ENCODE measurements at regions not wholly inside any gene's neighbourhood (a gene's known extent, or its start where the extent isn't known, plus 50 kb on each side); places are given as distances from the start of the nearest gene placed in this dataset.
"Not testable (repeated sequence)": the region's sequence is repeated elsewhere in the genome, so short reads cannot be mapped to it uniquely, and the experiment has no call there.

DNA sequence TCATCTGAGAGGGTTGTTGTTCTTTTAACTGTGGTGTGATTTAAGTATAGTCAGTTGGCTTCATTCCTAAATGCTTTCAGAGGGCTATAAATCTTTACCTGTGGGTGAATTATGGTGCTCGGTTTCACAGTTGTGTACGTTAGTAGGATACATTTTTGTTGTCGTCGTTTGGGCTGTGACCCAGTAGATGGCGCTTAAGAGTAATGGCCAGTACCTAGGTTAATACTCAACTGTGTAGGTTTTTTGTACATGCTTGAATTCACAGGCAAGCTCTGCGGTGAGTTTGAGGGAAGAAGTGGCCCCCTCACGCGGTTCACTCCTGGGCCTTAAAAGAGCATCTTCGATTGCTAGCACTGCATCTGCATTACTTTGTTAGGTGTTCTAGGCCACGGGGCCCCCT, 571.7 kb upstream of the TGIF2LX start:
- H3K27me3 Mint-ChIP-seq; POLR2A ChIA-PET; H3K27ac Mint-ChIP-seq; H3K4me1 Mint-ChIP-seq; CTCF ChIA-PET; H3K4me3 ChIP-seq (ENCODE audit: control insufficient read depth in 1 of 2, extremely low read depth in 1 of 2, low read length in 1 of 2); ATAC-seq (replicated peaks in 1 of 4); H3K4me1 ChIP-seq (ENCODE audit: control insufficient read depth in 1 of 2, extremely low read depth in 1 of 2, insufficient read depth in 2 of 2, low read length in 2 of 2); H3K36me3 Mint-ChIP-seq; H3K9me3 ChIP-seq; H3K27ac ChIP-seq (ENCODE audit: low read length); DNase-seq; H3K9me3 Mint-ChIP-seq; H3K36me3 ChIP-seq (ENCODE audit: control insufficient read depth in 2 of 2, extremely low read depth in 1 of 2, insufficient read depth in 1 of 2, low read length in 1 of 2); H3K27me3 ChIP-seq (replicated peaks in 1 of 2; ENCODE audit: control insufficient read depth in 2 of 2, extremely low read depth in 1 of 2, insufficient read depth in 2 of 2, low read length in 1 of 2); H3K4me3 Mint-ChIP-seq: not testable (repeated sequence)
- WGBS (ENCODE audit: insufficient coverage): no CpG with 5 or more reads among the region's 10 CpGs

GRCh38 chrX:89369904-89370303, 551.8 kb upstream of the TGIF2LX start:
- H3K4me3 ChIP-seq (ENCODE audit: control insufficient read depth in 1 of 2, extremely low read depth in 1 of 2, low read length in 1 of 2); POLR2A ChIA-PET; H3K27me3 Mint-ChIP-seq; H3K27ac Mint-ChIP-seq; H3K4me1 Mint-ChIP-seq; H3K9me3 Mint-ChIP-seq; H3K4me3 Mint-ChIP-seq; H3K4me1 ChIP-seq (ENCODE audit: control insufficient read depth in 1 of 2, extremely low read depth in 1 of 2, insufficient read depth in 2 of 2, low read length in 2 of 2); H3K36me3 ChIP-seq (ENCODE audit: control insufficient read depth in 2 of 2, extremely low read depth in 1 of 2, insufficient read depth in 1 of 2, low read length in 1 of 2); H3K27me3 ChIP-seq (replicated peaks in 1 of 2; ENCODE audit: control insufficient read depth in 2 of 2, extremely low read depth in 1 of 2, insufficient read depth in 2 of 2, low read length in 1 of 2); H3K27ac ChIP-seq (ENCODE audit: low read length); ATAC-seq (replicated peaks in 1 of 4); H3K36me3 Mint-ChIP-seq; DNase-seq; H3K9me3 ChIP-seq; CTCF ChIA-PET: not testable (repeated sequence)
- WGBS (ENCODE audit: insufficient coverage): no CpG with 5 or more reads among the region's 2 CpGs

DNA sequence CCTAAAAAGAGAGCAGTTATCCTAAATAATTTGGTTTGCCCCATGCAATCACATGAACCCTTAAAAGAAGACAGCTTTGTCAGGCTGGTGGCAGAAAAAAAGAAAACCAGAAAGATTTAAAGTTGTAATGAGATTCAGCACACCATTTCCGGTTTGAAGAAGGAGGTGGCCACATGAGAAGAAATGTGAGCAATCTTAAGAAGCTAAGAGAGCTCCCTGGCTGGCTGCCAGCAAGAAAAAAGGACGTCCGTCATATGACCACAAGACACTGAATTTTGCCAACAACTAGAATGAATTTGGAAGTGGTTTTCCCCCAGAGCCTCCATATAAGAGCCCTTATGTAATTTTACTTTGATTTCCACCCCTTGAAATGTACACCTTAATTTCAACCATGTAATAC, 528.7 kb upstream of the TGIF2LX start:
- H3K27me3 Mint-ChIP-seq, CTCF ChIA-PET, POLR2A ChIA-PET: not testable (repeated sequence)

GRCh38 chrX:89402818-89403217, 518.9 kb upstream of the TGIF2LX start:
- H3K4me1 ChIP-seq (ENCODE audit: control insufficient read depth in 1 of 2, extremely low read depth in 1 of 2, insufficient read depth in 2 of 2, low read length in 2 of 2); H3K4me3 Mint-ChIP-seq; H3K4me1 Mint-ChIP-seq; H3K27me3 ChIP-seq (replicated peaks in 1 of 2; ENCODE audit: control insufficient read depth in 2 of 2, extremely low read depth in 1 of 2, insufficient read depth in 2 of 2, low read length in 1 of 2); POLR2A ChIA-PET; H3K36me3 Mint-ChIP-seq; H3K9me3 ChIP-seq; H3K27me3 Mint-ChIP-seq; H3K27ac Mint-ChIP-seq; ATAC-seq (replicated peaks in 1 of 4); CTCF ChIA-PET; H3K36me3 ChIP-seq (ENCODE audit: control insufficient read depth in 2 of 2, extremely low read depth in 1 of 2, insufficient read depth in 1 of 2, low read length in 1 of 2); H3K9me3 Mint-ChIP-seq; H3K27ac ChIP-seq (ENCODE audit: low read length); DNase-seq; H3K4me3 ChIP-seq (ENCODE audit: control insufficient read depth in 1 of 2, extremely low read depth in 1 of 2, low read length in 1 of 2): not testable (repeated sequence)

More for the DNA sequence above, 528.7 kb upstream of the TGIF2LX start:
- peak in 2 of 35 experiments; percentile 0 to 2 for DNase-seq
- not testable (repeated sequence) for H3K9me3 Mint-ChIP-seq; H3K36me3 ChIP-seq (ENCODE audit: control insufficient read depth in 2 of 2, extremely low read depth in 1 of 2, insufficient read depth in 1 of 2, low read length in 1 of 2); H3K4me1 Mint-ChIP-seq; H3K4me3 ChIP-seq (ENCODE audit: control insufficient read depth in 1 of 2, extremely low read depth in 1 of 2, low read length in 1 of 2); H3K36me3 Mint-ChIP-seq; H3K27ac ChIP-seq (ENCODE audit: low read length); H3K27ac Mint-ChIP-seq; H3K27me3 ChIP-seq (replicated peaks in 1 of 2; ENCODE audit: control insufficient read depth in 2 of 2, extremely low read depth in 1 of 2, insufficient read depth in 2 of 2, low read length in 1 of 2); ATAC-seq (replicated peaks in 1 of 4); H3K9me3 ChIP-seq; H3K4me3 Mint-ChIP-seq; H3K4me1 ChIP-seq (ENCODE audit: control insufficient read depth in 1 of 2, extremely low read depth in 1 of 2, insufficient read depth in 2 of 2, low read length in 2 of 2)
- no CpG with 5 or more reads among the region's 3 CpGs for WGBS (ENCODE audit: insufficient coverage)

- H3K36me3 Mint-ChIP-seq; H3K4me3 ChIP-seq (ENCODE audit: control insufficient read depth in 1 of 2, extremely low read depth in 1 of 2, low read length in 1 of 2); H3K4me1 Mint-ChIP-seq; CTCF ChIA-PET; H3K36me3 ChIP-seq (ENCODE audit: control insufficient read depth in 2 of 2, extremely low read depth in 1 of 2, insufficient read depth in 1 of 2, low read length in 1 of 2); H3K9me3 Mint-ChIP-seq; H3K27me3 Mint-ChIP-seq; H3K9me3 ChIP-seq; H3K27me3 ChIP-seq (replicated peaks in 1 of 2; ENCODE audit: control insufficient read depth in 2 of 2, extremely low read depth in 1 of 2, insufficient read depth in 2 of 2, low read length in 1 of 2); POLR2A ChIA-PET; H3K27ac Mint-ChIP-seq; H3K4me3 Mint-ChIP-seq; H3K4me1 ChIP-seq (ENCODE audit: control insufficient read depth in 1 of 2, extremely low read depth in 1 of 2, insufficient read depth in 2 of 2, low read length in 2 of 2); ATAC-seq (replicated peaks in 1 of 4); H3K27ac ChIP-seq (ENCODE audit: low read length); DNase-seq: not testable (repeated sequence)
- no CpG with 5 or more reads among the region's 1 CpG for WGBS (ENCODE audit: insufficient coverage)
Observed at GRCh38 chrX:89405148-89405547, 516.6 kb upstream of the TGIF2LX start.

- H3K27ac Mint-ChIP-seq; H3K36me3 Mint-ChIP-seq; H3K4me3 ChIP-seq (ENCODE audit: control insufficient read depth in 1 of 2, extremely low read depth in 1 of 2, low read length in 1 of 2); H3K4me1 ChIP-seq (ENCODE audit: control insufficient read depth in 1 of 2, extremely low read depth in 1 of 2, insufficient read depth in 2 of 2, low read length in 2 of 2); H3K27me3 Mint-ChIP-seq; H3K4me1 Mint-ChIP-seq; CTCF ChIA-PET; H3K4me3 Mint-ChIP-seq; H3K36me3 ChIP-seq (ENCODE audit: control insufficient read depth in 2 of 2, extremely low read depth in 1 of 2, insufficient read depth in 1 of 2, low read length in 1 of 2); DNase-seq; H3K27ac ChIP-seq (ENCODE audit: low read length); H3K9me3 ChIP-seq; ATAC-seq (replicated peaks in 1 of 4); H3K9me3 Mint-ChIP-seq; H3K27me3 ChIP-seq (replicated peaks in 1 of 2; ENCODE audit: control insufficient read depth in 2 of 2, extremely low read depth in 1 of 2, insufficient read depth in 2 of 2, low read length in 1 of 2): not testable (repeated sequence)
- no CpG with 5 or more reads among the region's 12 CpGs for WGBS (ENCODE audit: insufficient coverage)
- POLR2A ChIA-PET: interaction anchor here in 1 of 2 donors (0.7 kb wide), 1 partner anchor 244 kb away, joined by 3 read pairs; no protein-coding TSS in a partner anchor
Observed at GRCh38 chrX:89416930-89417329, 504.8 kb upstream of the TGIF2LX start.

DNA sequence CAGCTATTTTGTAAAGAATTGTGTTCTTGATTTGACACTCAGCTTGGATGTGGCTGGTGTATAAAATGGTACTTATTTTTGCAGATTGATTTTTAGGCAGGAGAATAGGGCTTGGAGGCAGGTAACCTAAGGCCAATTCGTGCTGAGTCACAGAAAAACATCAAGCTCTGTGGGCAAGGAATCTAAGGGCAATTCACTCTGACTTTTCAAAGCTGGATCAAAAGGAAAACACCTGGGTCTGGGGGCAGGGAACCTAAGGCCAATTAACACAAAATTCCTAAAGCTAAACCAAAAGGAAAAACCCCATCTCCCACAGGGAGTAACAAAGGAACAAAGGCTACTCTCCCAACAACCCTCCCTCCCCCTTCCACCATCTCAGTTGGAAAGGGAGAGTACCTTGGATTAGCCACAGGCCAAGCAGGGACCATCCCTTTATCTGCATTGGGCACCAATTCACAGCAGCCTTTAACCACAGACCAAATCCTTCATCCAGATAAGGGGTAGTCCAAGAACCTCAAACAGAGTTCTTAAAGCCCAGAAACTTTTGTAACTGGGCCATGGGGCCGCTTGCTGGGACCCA, 489.0 kb upstream of the TGIF2LX start:
- POLR2A ChIA-PET; CTCF ChIA-PET; H3K4me1 Mint-ChIP-seq; H3K4me3 ChIP-seq (ENCODE audit: control insufficient read depth in 1 of 2, extremely low read depth in 1 of 2, low read length in 1 of 2); H3K27me3 Mint-ChIP-seq; H3K36me3 Mint-ChIP-seq; DNase-seq; H3K27me3 ChIP-seq (replicated peaks in 1 of 2; ENCODE audit: control insufficient read depth in 2 of 2, extremely low read depth in 1 of 2, insufficient read depth in 2 of 2, low read length in 1 of 2); H3K36me3 ChIP-seq (ENCODE audit: control insufficient read depth in 2 of 2, extremely low read depth in 1 of 2, insufficient read depth in 1 of 2, low read length in 1 of 2); H3K4me1 ChIP-seq (ENCODE audit: control insufficient read depth in 1 of 2, extremely low read depth in 1 of 2, insufficient read depth in 2 of 2, low read length in 2 of 2); H3K9me3 ChIP-seq; H3K27ac ChIP-seq (ENCODE audit: low read length); ATAC-seq (replicated peaks in 1 of 4); H3K4me3 Mint-ChIP-seq; H3K9me3 Mint-ChIP-seq; H3K27ac Mint-ChIP-seq: not testable (repeated sequence)
- WGBS (ENCODE audit: insufficient coverage): no CpG with 5 or more reads among the region's 2 CpGs

All from T-cell (primary cell).